AG04449 (cell line): ENCODE measurements at regions not wholly inside any gene's neighbourhood (a gene's known extent, or its start where the extent isn't known, plus 50 kb on each side); places are given as distances from the start of the nearest gene placed in this dataset.

Source experiments
- CTCF ChIA-PET: fragments of 350-600 bp; formaldehyde crosslinking; extraction: SDS; loops from one replicate; lab custom pipeline; 2021; ENCODE audit warnings: antibody characterized with exemption; lab: Yijun Ruan, JAX
- POLR2A ChIA-PET: fragments of 400-600, 350-600 bp; formaldehyde crosslinking; extraction: SDS; loops from one replicate; lab custom pipeline; 2020; ENCODE audit warnings: antibody characterized with exemption, inconsistent platforms; lab: Yijun Ruan, JAX
- DNase-seq: peaks from one replicate; pipeline ENCODE4 v3.0.0-alpha.2; 2010; ENCODE audit warnings: low read depth, low spot score
- H3K4me3 ChIP-seq: 2 replicates; pipeline ENCODE4 v1.5.1; 2011; ENCODE audit warnings: low read depth, mild to moderate bottlenecking, control low read depth, low read length
- CTCF ChIP-seq: IDR thresholded peaks from one replicate; pipeline ENCODE4 v1.5.1; 2011; ENCODE audit warnings: mild to moderate bottlenecking, moderate library complexity, low read length, control low read depth, inconsistent platforms; ENCODE audit not compliant: insufficient read depth; ENCODE audit errors: missing control alignments

DNA sequence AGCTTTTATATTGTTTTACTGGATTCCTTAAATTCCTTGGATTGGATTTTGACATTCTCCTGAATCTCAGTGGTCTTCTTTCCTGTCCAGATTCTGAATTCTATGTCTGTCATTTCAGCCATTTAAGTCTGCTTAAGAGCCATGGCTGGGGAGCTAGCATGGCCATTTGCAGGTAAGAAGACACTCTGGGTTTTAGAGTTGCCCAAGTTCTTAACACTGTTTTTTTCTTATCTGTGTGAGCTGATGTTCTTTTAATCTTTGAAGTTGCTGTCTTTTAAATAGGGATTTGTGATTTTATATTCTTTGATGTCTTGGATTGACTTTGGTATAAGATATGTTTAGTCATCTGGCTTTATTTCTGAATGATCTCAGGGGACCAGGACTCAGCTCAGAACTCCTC lies 677.2 kb downstream of the CCDC85A start:
- ChIA-PET POLR2A (no interaction called here), CTCF (interaction anchor here (0.9 kb wide), 1 partner anchor 17 kb away, joined by 3 read pairs; no protein-coding TSS in a partner anchor)
- DNase-seq, result no peak
- no peak overlapping the region for H3K4me3 ChIP-seq
- TF ChIP-seq CTCF, result no peak

DNA sequence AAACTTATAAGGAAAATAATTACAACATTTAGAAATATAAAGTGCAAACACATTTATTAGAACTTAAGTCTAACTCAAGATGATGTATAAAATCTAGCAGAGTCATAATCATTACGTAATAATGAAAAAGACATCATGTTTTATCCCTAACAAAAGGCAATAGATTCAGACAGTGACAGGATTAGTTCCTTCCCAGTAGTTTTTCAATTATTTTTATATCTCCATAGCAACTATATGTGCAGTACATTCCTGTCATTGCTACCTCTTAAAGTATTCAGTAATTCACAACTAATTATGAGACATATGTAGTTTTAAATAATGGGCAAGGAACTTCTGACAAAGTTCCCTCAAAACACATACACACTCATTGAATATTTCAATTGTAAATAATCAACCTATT lies 687.9 kb downstream of the CCDC85A start:
- no peak for TF ChIP-seq CTCF
- DNase-seq, result no peak
- H3K4me3 ChIP-seq, result no peak overlapping the region
- POLR2A ChIA-PET, result no interaction called here
- CTCF ChIA-PET, result no interaction called here

DNA sequence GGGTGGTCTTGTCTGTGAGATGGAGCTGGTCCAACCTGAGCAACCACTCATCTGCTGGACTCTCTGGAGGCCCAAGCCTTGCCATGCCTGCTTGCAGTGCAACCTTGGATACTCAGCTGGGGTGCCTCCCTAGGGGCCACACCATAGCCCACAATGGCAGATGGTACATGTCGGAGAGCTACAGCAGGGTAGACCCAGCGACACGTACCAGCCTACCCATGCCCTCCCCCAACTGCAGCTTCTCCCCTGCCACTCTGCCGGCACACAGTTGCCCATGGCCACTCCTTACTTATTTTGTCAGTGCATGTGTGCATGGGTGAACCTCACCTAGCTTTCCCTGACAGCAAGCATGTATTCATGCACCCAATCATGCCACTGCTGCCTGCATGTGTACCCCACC lies 690.9 kb downstream of the CCDC85A start:
- no peak for TF ChIP-seq CTCF
- CTCF ChIA-PET, result no interaction called here
- no peak for DNase-seq
- POLR2A ChIA-PET, result no interaction called here
- no peak overlapping the region for H3K4me3 ChIP-seq

GRCh38 chr2:56889738-56890137 lies 705.9 kb downstream of the CCDC85A start:
- CTCF ChIA-PET, result no interaction called here
- DNase-seq, result no peak
- POLR2A ChIA-PET, result no interaction called here
- no peak for TF ChIP-seq CTCF
- H3K4me3 ChIP-seq, result no peak overlapping the region

DNA sequence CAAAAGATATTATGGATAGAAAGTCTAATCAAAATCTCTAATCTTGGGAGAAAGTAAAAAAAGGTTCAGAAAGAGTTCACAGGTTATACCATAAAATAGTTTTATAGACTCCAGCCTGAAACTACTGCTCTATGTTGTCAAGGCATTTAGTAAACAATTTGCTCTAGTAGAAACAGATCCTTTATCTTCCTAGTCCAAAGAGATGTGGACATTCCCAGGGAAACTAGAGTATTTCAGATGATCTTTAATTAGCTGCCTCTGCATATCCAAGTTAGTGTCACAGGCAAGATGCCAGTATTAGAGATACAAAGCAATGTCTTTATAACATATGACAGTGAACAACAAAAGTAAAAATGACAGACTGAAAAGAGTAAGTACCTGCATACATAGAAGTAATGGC lies 708.6 kb downstream of the CCDC85A start:
- ChIA-PET CTCF (no interaction called here), POLR2A (no interaction called here)
- H3K4me3 ChIP-seq, result no peak overlapping the region
- DNase-seq, result no peak
- no peak for TF ChIP-seq CTCF

GRCh38 chr2:56898986-56899385 lies 715.2 kb downstream of the CCDC85A start:
- H3K4me3 ChIP-seq, result no peak overlapping the region
- POLR2A ChIA-PET, result no interaction called here
- CTCF ChIA-PET, result no interaction called here
- TF ChIP-seq CTCF, result no peak
- no peak for DNase-seq

GRCh38 chr2:56912490-56912889 lies 728.7 kb downstream of the CCDC85A start:
- POLR2A ChIA-PET, result no interaction called here
- DNase-seq, result no peak
- CTCF ChIA-PET, result no interaction called here
- TF ChIP-seq CTCF, result no peak
- H3K4me3 ChIP-seq, result no peak overlapping the region
